GM10266 (cell line): ENCODE measurements at regions not wholly inside any gene's neighbourhood (a gene's known extent, or its start where the extent isn't known, plus 50 kb on each side); places are given as distances from the start of the nearest gene placed in this dataset.

ENCODE experiments used
- DNase-seq: peaks from one replicate; pipeline ENCODE4 v3.0.0; 2012; ENCODE audit errors: extremely low spot score
- CTCF ChIP-seq: IDR thresholded peaks from 2 replicates; pipeline ENCODE4 v1.5.1; 2012; ENCODE audit warnings: mild to moderate bottlenecking, low read depth; ENCODE audit not compliant: control insufficient read depth, insufficient read depth; ENCODE audit errors: missing control alignments

DNA sequence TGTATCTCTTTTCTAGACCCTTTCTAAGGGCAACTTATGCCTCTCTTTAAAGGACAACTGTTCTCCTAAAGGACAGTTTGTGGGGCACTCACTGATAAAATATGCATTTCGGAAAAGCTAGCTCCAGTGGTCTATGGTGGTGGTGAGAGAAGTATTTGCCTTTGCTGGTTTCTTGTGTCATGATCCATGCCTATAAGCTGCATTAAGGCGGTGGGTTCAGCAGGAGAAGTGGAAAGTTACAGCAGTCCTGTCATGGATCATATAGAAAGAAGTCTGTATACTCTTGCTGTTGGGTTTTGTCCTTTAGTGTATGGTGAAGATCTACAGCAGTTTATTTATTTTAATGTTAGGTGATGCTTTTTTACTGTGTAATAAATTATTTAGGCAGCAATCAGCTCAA is 563.9 kb upstream of the PSMD7 start:
- no peak for TF ChIP-seq CTCF
- DNase-seq: no peak

- TF ChIP-seq CTCF: no peak
- DNase-seq: no peak
Measured at GRCh38 chr16:73732143-73732542, 564.5 kb upstream of the PSMD7 start.

GRCh38 chr16:73730481-73731090 is 566.0 kb upstream of the PSMD7 start:
- no peak for DNase-seq
- no peak for TF ChIP-seq CTCF

- TF ChIP-seq CTCF: no peak
- no peak for DNase-seq
Measured at GRCh38 chr16:73725156-73725555, 571.5 kb upstream of the PSMD7 start.

DNA sequence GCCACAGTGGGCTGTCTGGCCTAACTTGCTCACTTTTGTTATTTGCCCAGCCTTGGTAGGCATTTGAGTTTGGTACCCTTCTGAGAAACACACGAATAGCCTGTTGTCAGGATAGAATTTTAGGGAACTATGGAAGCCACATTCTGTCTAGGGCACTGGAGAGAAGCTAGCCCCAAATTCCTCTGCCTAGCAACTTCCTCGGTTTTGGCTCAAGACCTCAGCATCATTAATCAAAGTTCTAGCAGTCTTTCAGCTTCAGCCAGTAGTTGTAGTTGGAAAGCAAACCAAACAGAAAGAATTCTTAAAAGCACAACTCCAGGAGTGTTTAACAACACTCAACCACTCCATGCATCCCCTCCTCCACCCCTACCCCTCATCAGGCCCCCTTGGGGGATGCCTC is 572.1 kb upstream of the PSMD7 start:
- DNase-seq: no peak
- TF ChIP-seq CTCF: no peak

- TF ChIP-seq CTCF: no peak
- DNase-seq: no peak
Measured at GRCh38 chr16:73717266-73717974, 579.2 kb upstream of the PSMD7 start.

GRCh38 chr16:73714976-73715375 is 581.6 kb upstream of the PSMD7 start:
- no peak for TF ChIP-seq CTCF

More at GRCh38 chr16:73714976-73715375, 581.6 kb upstream of the PSMD7 start:
- no peak for DNase-seq
